Colonic mucosa (tissue), 4 donors: ENCODE measurements at regions not wholly inside any gene's neighbourhood (a gene's known extent, or its start where the extent isn't known, plus 50 kb on each side); places are given as distances from the start of the nearest gene placed in this dataset.

Experiments
- DNase-seq: peaks from one replicate; pipeline ENCODE4 v3.0.0-alpha.2; 2020
- H3K27ac ChIP-seq: fragments of 200-600 bp; one replicate; pipeline ENCODE4 v1.8.0; 2021
- H3K27me3 ChIP-seq: fragments of 200-600 bp; one replicate; pipeline ENCODE4 v1.8.0; 2021
- H3K36me3 ChIP-seq: fragments of 200-600 bp; one replicate; pipeline ENCODE4 v1.8.0; 2021
- H3K4me1 ChIP-seq: fragments of 200-600 bp; one replicate; pipeline ENCODE4 v1.8.0; 2021; ENCODE audit warnings: mild to moderate bottlenecking
- H3K4me3 ChIP-seq: fragments of 200-600 bp; one replicate; pipeline ENCODE4 v1.8.0; 2021
- H3K9ac ChIP-seq, 2 donors: one replicate each; pipeline ENCODE4 v1.7.0; 2013; ENCODE audit warnings: control low read depth in 2 of 2, low read depth in 2 of 2, low read length in 2 of 2
- H3K9me3 ChIP-seq: fragments of 200-600 bp; one replicate; pipeline ENCODE4 v1.8.0; 2021
- intact Hi-C: fragments of 100-400 bp; cut with DNase I; formaldehyde crosslinking; loops from one replicate; pipeline ENCODE4 v1.14.1; 2022
- TF ChIP-seq, protein P1 (sequence below): fragments of 200-600 bp; IDR thresholded peaks from one replicate; pipeline ENCODE4 v1.8.0; 2022; ENCODE audit warnings: antibody characterized with exemption, mild to moderate bottlenecking
- donor health status: healthy.
- donor health status: DM: no; HTN: no; CAD: no.
- donor health status: DM: no; HTN: no; CAD: no.

- Histone ChIP-seq H3K4me1 (no peaks in the 10 kb centered on the region), H3K9me3 (no peaks in the 10 kb centered on the region), H3K4me3 (no peak overlapping the region), H3K36me3 (no peaks in the 10 kb centered on the region), H3K9ac (no peak overlapping the region), H3K27me3 (no peaks in the 10 kb centered on the region), H3K27ac (no peak overlapping the region)
- intact Hi-C loops = no loop called here
- TF ChIP-seq, protein P1, sequence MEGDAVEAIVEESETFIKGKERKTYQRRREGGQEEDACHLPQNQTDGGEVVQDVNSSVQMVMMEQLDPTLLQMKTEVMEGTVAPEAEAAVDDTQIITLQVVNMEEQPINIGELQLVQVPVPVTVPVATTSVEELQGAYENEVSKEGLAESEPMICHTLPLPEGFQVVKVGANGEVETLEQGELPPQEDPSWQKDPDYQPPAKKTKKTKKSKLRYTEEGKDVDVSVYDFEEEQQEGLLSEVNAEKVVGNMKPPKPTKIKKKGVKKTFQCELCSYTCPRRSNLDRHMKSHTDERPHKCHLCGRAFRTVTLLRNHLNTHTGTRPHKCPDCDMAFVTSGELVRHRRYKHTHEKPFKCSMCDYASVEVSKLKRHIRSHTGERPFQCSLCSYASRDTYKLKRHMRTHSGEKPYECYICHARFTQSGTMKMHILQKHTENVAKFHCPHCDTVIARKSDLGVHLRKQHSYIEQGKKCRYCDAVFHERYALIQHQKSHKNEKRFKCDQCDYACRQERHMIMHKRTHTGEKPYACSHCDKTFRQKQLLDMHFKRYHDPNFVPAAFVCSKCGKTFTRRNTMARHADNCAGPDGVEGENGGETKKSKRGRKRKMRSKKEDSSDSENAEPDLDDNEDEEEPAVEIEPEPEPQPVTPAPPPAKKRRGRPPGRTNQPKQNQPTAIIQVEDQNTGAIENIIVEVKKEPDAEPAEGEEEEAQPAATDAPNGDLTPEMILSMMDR = no peak
- DNase-seq = no peak
Observed at GRCh38 chr5:9831823-9832222, 201.7 kb upstream of the TAS2R1 start.

DNA sequence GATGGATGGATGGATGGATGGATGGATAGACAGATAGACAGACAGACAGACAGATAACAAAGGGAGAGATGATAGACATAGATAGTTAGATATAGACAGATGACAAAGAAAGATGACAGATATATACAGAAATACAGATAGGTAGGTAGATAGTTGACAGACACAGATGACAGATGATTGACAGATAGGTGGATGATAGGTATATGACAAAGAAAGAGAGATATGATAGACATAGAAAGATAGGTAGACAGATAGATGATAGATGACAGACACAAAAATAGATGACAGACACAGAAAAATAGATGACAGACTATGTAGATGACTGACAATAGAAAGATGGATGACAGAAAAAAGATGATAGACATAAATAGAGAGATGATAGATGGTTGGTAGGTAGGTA lies 200.0 kb upstream of the TAS2R1 start:
- H3K9ac ChIP-seq = no peak overlapping the region
- H3K36me3 ChIP-seq = no peaks in the 10 kb centered on the region
- H3K4me1 ChIP-seq = no peaks in the 10 kb centered on the region
- no peak for DNase-seq
- intact Hi-C loops = no loop called here
- H3K27ac ChIP-seq = no peak overlapping the region
- TF ChIP-seq, protein P1 = no peak
- no peaks in the 10 kb centered on the region for H3K9me3 ChIP-seq
- no peak overlapping the region for H3K4me3 ChIP-seq
- H3K27me3 ChIP-seq = no peaks in the 10 kb centered on the region

- TF ChIP-seq, protein P1 = no peak
- no peaks in the 10 kb centered on the region for H3K4me1 ChIP-seq
- intact Hi-C loops = no loop called here
- DNase-seq = no peak
- no peaks in the 10 kb centered on the region for H3K36me3 ChIP-seq
- H3K27me3 ChIP-seq = no peaks in the 10 kb centered on the region
- H3K9me3 ChIP-seq = no peaks in the 10 kb centered on the region
- no peak overlapping the region for H3K9ac ChIP-seq
- H3K27ac ChIP-seq = no peak overlapping the region
- no peak overlapping the region for H3K4me3 ChIP-seq
Observed at GRCh38 chr5:9829621-9830020, 199.5 kb upstream of the TAS2R1 start.

DNA sequence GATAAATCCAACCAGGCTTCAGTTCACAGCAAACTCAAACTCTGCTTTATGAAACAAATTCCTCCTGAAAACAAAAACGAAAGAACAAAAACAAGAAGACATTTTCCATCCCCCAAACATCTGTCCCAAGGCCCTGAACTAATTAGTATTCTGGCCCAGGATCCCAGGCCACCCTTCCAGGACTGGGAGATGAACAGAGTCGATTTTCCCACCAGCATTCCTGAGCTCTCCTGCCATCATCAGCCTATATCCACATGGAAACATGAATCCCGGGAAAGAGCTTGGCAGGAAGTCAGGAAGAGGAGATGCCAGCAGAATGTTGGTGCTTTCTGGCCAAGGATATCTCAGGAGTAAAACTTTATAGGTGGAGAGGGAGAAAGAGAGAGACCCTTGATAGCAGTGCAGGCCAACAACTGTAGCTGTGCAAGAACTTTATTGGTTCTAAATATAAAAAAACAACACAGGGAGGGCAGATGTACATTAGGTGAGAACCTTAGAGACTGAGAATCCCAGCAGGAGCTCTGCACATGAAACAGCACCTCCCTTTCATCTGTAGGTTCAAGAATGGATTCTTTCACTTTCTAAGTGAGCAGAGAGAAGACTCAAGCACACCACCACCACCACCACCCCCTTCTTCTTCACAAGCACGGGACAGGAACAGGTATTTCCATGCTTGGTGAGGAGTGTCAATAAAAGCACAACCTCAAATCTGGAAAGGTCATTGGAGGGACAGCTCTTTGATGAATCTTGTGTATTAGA lies 190.7 kb upstream of the TAS2R1 start:
- no peaks in the 10 kb centered on the region for H3K4me1 ChIP-seq
- no peak overlapping the region for H3K9ac ChIP-seq
- no peaks in the 10 kb centered on the region for H3K27me3 ChIP-seq
- H3K4me3 ChIP-seq = no peak overlapping the region
- intact Hi-C loops = no loop called here
- H3K36me3 ChIP-seq = no peaks in the 10 kb centered on the region
- TF ChIP-seq, protein P1 = no peak
- DNase-seq = no peak
- no peaks in the 10 kb centered on the region for H3K9me3 ChIP-seq
- no peak overlapping the region for H3K27ac ChIP-seq

DNA sequence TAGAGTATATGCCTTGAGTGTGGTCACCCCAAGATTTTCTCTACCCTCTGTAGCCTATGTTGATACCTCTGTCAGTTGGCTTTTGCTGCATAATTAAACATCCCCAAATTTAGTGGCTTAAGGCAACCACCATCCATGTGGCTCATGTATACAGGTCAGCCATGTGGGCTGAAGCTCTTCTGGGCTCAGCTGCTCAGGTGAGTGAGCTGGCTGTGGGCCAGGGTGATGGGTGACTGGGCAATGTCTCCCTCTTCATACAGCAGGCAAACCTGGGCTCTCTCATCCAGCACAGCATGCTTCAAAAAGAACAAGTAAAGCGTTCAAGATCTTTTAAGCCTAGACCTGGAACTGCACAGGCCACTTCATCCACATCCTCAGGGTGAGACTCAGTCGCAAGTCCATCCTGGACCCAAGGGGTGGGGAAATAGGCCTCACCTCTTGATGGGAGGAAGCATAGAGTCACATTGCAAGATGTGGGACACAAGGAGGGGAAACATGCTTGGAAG lies 188.2 kb upstream of the TAS2R1 start:
- Histone ChIP-seq H3K36me3 (no peaks in the 10 kb centered on the region), H3K4me1 (no peaks in the 10 kb centered on the region), H3K9me3 (no peaks in the 10 kb centered on the region), H3K4me3 (no peak overlapping the region), H3K9ac (no peak overlapping the region), H3K27ac (no peak overlapping the region), H3K27me3 (no peaks in the 10 kb centered on the region)
- TF ChIP-seq, protein P1 = no peak
- intact Hi-C loops = no loop called here
- no peak for DNase-seq
